Endothelial cell (in vitro differentiated cells): ENCODE measurements at regions not wholly inside any gene's neighbourhood (a gene's known extent, or its start where the extent isn't known, plus 50 kb on each side); places are given as distances from the start of the nearest gene placed in this dataset.

ENCODE experiments used
- DNase-seq: peaks from one replicate; pipeline ENCODE4 v3.0.0; 2021; ENCODE audit warnings: low spot score
- H3K27ac Mint-ChIP-seq: one replicate; pipeline ENCODE4 v1.8.0; 2021; ENCODE audit warnings: mixed read lengths, inconsistent platforms; ENCODE audit not compliant: unreplicated experiment
- H3K27me3 Mint-ChIP-seq: one replicate; pipeline ENCODE4 v1.8.0; 2021; ENCODE audit warnings: mild to moderate bottlenecking, moderate library complexity, mixed read lengths, inconsistent platforms; ENCODE audit not compliant: unreplicated experiment
- H3K36me3 Mint-ChIP-seq: one replicate; pipeline ENCODE4 v1.8.0; 2021; ENCODE audit warnings: mild to moderate bottlenecking, low read depth, mixed read lengths, inconsistent platforms; ENCODE audit not compliant: unreplicated experiment
- H3K4me1 Mint-ChIP-seq: one replicate; pipeline ENCODE4 v1.8.0; 2021; ENCODE audit warnings: mild to moderate bottlenecking, mixed read lengths, inconsistent platforms; ENCODE audit not compliant: unreplicated experiment
- H3K4me3 Mint-ChIP-seq: one replicate; pipeline ENCODE4 v1.8.0; 2021; ENCODE audit warnings: mild to moderate bottlenecking, mixed read lengths, inconsistent platforms; ENCODE audit not compliant: unreplicated experiment
- H3K9me3 Mint-ChIP-seq: one replicate; pipeline ENCODE4 v1.8.0; 2021; ENCODE audit warnings: mixed read lengths, inconsistent platforms; ENCODE audit not compliant: unreplicated experiment
- TF ChIP-seq, protein P1 (sequence below): fragments of 200-600 bp; sonication (generic); IDR thresholded peaks from one replicate; pipeline ENCODE4 v1.5.0; 2021; ENCODE audit warnings: antibody characterized with exemption; ENCODE audit not compliant: unreplicated experiment

DNA sequence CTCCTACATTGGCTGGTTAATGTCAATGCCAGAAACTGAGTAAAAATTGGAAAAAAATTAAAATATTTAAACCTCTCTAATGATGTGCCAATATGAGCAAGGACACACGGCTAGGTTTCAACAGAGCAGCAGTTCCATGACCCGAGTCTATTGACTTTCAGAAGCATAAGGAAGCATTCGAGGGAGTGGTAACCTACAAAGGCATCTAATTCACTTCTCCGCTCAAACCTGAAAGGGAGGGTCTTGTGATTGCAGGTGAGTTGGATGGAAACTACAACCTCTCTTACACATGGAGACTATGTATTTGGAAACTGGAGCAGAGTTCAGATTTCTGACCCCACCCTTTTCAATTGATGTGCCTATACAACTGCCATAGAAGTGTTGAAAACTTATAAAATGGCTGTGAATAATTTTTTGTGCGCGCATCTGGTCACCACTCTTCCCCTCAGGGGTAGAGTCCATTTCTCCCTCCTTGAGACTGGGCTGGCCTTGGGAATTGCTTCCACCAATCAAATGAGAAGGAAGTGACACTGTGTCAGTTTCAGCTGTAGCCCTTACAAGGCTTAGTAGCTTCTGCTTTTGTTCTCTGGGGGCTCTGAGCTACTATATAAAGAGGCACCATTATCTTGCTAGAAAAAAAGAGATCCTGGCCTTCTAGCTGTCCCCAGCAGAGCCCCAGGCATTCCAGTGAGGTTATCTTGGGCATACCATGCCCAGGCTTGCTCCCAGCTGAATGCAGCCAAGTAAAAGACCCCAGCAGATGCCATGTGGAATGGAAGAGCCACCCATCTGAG lies 278.0 kb downstream of the EPHA4 start:
- no peak overlapping the region for H3K27ac Mint-ChIP-seq
- TF ChIP-seq, protein P1, sequence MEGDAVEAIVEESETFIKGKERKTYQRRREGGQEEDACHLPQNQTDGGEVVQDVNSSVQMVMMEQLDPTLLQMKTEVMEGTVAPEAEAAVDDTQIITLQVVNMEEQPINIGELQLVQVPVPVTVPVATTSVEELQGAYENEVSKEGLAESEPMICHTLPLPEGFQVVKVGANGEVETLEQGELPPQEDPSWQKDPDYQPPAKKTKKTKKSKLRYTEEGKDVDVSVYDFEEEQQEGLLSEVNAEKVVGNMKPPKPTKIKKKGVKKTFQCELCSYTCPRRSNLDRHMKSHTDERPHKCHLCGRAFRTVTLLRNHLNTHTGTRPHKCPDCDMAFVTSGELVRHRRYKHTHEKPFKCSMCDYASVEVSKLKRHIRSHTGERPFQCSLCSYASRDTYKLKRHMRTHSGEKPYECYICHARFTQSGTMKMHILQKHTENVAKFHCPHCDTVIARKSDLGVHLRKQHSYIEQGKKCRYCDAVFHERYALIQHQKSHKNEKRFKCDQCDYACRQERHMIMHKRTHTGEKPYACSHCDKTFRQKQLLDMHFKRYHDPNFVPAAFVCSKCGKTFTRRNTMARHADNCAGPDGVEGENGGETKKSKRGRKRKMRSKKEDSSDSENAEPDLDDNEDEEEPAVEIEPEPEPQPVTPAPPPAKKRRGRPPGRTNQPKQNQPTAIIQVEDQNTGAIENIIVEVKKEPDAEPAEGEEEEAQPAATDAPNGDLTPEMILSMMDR = no peak
- no peaks in the 10 kb centered on the region for H3K36me3 Mint-ChIP-seq
- H3K4me3 Mint-ChIP-seq = no peak overlapping the region
- peaks cover 1% of the 10 kb centered on the region for H3K27me3 Mint-ChIP-seq
- no peaks in the 10 kb centered on the region for H3K9me3 Mint-ChIP-seq
- DNase-seq = no peak
- peaks cover 15% of the 10 kb centered on the region for H3K4me1 Mint-ChIP-seq

- TF ChIP-seq, protein P1 = no peak
- H3K4me3 Mint-ChIP-seq = no peak overlapping the region
- no peaks in the 10 kb centered on the region for H3K9me3 Mint-ChIP-seq
Observed at GRCh38 chr2:221304916-221305315, 267.2 kb downstream of the EPHA4 start.

DNA sequence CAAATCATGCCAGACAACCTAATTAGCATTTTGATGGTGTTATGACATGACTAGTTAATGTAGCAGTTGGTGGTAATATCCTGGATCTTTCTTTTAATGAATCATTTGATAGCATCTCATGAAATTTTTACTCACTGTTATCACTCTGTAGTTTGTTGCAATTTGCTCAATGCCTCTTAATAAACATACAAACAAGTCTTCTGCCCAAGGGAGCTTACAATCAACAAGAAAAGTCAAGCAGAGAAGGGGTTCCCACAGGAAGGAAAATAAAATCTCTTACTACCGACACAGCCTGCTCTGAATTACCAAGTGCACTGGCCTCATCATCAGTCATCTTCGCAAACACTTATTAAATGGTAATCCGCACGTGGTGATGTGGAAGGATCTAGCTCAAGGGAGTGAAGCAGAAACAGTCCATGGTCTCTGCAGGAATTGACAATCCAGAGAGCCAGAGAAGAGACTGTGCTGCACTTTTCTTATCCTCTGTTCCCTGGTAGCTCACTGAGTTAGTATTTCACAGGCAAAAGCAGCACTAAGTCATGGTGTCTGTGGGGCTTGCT lies 263.5 kb downstream of the EPHA4 start:
- H3K36me3 Mint-ChIP-seq = no peaks in the 10 kb centered on the region
- H3K4me3 Mint-ChIP-seq = no peak overlapping the region
- DNase-seq = no peak
- TF ChIP-seq, protein P1 = no peak
- peaks cover 14% of the 10 kb centered on the region for H3K4me1 Mint-ChIP-seq
- no peak overlapping the region for H3K27ac Mint-ChIP-seq
- H3K27me3 Mint-ChIP-seq = no peaks in the 10 kb centered on the region
- H3K9me3 Mint-ChIP-seq = no peaks in the 10 kb centered on the region

More at GRCh38 chr2:221304916-221305315, 267.2 kb downstream of the EPHA4 start:
- Mint-ChIP-seq H3K27me3 (no peaks in the 10 kb centered on the region), H3K27ac (no peak overlapping the region), H3K4me1 (no peaks in the 10 kb centered on the region), H3K36me3 (no peaks in the 10 kb centered on the region)
- no peak for DNase-seq

DNA sequence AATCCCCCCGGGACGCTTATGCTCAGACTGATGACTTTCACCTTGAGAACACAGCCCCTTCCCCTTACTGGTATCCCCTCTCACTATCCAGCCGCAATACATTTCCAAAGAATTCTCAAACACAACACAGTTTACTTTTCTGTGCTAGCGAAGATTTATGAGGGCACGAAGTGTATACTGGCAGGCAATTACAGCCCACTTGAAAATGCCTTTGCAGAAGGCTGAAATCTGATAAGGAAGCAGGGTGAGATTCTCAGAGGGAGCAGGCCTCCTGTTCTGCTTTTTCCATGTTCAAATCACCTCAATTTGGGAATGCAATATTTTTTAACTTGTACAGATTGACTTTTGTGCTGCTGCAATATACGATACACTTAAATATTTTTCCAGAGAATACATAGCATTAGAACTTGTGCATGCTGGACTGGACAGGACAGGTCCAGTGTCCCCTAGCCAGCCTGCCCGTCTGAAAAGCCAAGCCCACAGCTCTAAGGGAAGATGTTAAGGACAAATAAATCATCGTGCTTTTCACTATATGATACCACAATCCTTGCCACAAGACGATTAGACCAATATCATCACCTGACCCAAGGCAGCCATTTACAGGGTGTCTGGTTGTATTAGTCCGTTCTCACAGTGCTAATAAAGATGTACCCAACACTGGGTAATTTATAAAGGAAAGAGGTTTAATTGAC lies 262.1 kb downstream of the EPHA4 start:
- no peak overlapping the region for H3K4me3 Mint-ChIP-seq
- no peaks in the 10 kb centered on the region for H3K27me3 Mint-ChIP-seq
- no peak overlapping the region for H3K27ac Mint-ChIP-seq
- TF ChIP-seq, protein P1 = no peak
- no peaks in the 10 kb centered on the region for H3K9me3 Mint-ChIP-seq
- H3K36me3 Mint-ChIP-seq = no peaks in the 10 kb centered on the region
- DNase-seq = no peak
- H3K4me1 Mint-ChIP-seq = peaks cover 14% of the 10 kb centered on the region

DNA sequence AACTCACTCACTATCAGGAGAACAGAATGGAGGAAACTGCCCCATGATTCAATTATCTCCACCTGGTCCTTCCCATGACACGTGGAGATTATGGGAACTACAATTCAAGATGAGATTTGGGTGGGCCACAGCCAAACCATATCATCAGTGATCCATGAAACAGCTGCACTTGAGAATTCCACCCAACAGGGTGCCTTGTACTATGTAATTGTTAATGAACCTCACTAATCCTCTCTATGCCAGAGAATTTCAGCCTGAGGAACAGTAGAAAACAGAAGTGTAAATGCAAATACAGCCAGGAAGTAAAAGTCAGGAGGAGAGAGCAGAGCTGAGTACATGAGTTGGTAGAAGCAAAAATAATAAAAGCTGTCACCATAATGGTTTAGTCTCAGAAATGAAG lies 261.4 kb downstream of the EPHA4 start:
- no peak overlapping the region for H3K4me3 Mint-ChIP-seq
- H3K36me3 Mint-ChIP-seq = no peaks in the 10 kb centered on the region
- H3K27me3 Mint-ChIP-seq = no peaks in the 10 kb centered on the region
- no peak for DNase-seq
- peaks cover 16% of the 10 kb centered on the region for H3K4me1 Mint-ChIP-seq
- no peak overlapping the region for H3K27ac Mint-ChIP-seq
- TF ChIP-seq, protein P1 = no peak
- no peaks in the 10 kb centered on the region for H3K9me3 Mint-ChIP-seq
